HEK293T (cell line): ENCODE measurements at regions not wholly inside any gene's neighbourhood (a gene's known extent, or its start where the extent isn't known, plus 50 kb on each side); places are given as distances from the start of the nearest gene placed in this dataset.

Experiments
- CTCF ChIA-PET: fragments of 350-600 bp; formaldehyde crosslinking; extraction: SDS; loops from one replicate; lab custom pipeline; 2021; ENCODE audit warnings: antibody characterized with exemption, inconsistent platforms; lab: Yijun Ruan, JAX
- POLR2A ChIA-PET: fragments of 350-600 bp; formaldehyde crosslinking; extraction: SDS; loops from one replicate; lab custom pipeline; 2020; ENCODE audit warnings: antibody characterized with exemption, inconsistent platforms; lab: Yijun Ruan, JAX
- DNase-seq: peaks from one replicate; pipeline ENCODE4 v3.0.0; 2012; ENCODE audit warnings: mixed read lengths; ENCODE audit errors: extremely low spot score
- ARNT ChIP-seq: fragments of 450-650 bp; IDR thresholded peaks from 2 replicates; pipeline ENCODE4 v1.6.1; 2017; ENCODE audit warnings: mild to moderate bottlenecking
- BHLHE40 ChIP-seq: fragments of 450-650 bp; IDR thresholded peaks from 2 replicates; pipeline ENCODE4 v1.6.1; 2016; ENCODE audit warnings: mild to moderate bottlenecking, moderate library complexity, borderline replicate concordance
- CTBP1 ChIP-seq: fragments of 450-650 bp; IDR thresholded peaks from 2 replicates; pipeline ENCODE4 v1.6.1; 2016; ENCODE audit warnings: borderline replicate concordance
- ELF4 ChIP-seq: fragments of 450-650 bp; IDR thresholded peaks from 2 replicates; pipeline ENCODE4 v1.6.1; 2017; ENCODE audit warnings: antibody characterized with exemption
- FOXA1 ChIP-seq: fragments of 450-650 bp; IDR thresholded peaks from 2 replicates; pipeline ENCODE4 v1.6.1; 2016; ENCODE audit warnings: mild to moderate bottlenecking
- FOXK2 ChIP-seq: fragments of 450-650 bp; IDR thresholded peaks from 2 replicates; pipeline ENCODE4 v1.6.1; 2016; ENCODE audit warnings: mild to moderate bottlenecking
- FOXM1 ChIP-seq: fragments of 450-650 bp; IDR thresholded peaks from 2 replicates; pipeline ENCODE4 v1.6.1; 2017; ENCODE audit warnings: mild to moderate bottlenecking, borderline replicate concordance
- HDGF ChIP-seq: fragments of 450-650 bp; IDR thresholded peaks from 2 replicates; pipeline ENCODE4 v1.6.1; 2017; ENCODE audit warnings: antibody characterized with exemption, borderline replicate concordance
- L3MBTL2 ChIP-seq: fragments of 450-650 bp; conservative IDR thresholded peaks from 2 replicates; pipeline ENCODE4 v1.6.1; 2016; ENCODE audit warnings: mild to moderate bottlenecking
- LEF1 ChIP-seq: fragments of 450-650 bp; IDR thresholded peaks from 2 replicates; pipeline ENCODE4 v1.6.1; 2017; ENCODE audit warnings: mild to moderate bottlenecking, borderline replicate concordance
- NFRKB ChIP-seq: fragments of 450-650 bp; IDR thresholded peaks from 2 replicates; pipeline ENCODE4 v1.6.1; 2016; ENCODE audit warnings: mild to moderate bottlenecking, moderate library complexity
- PKNOX1 ChIP-seq: fragments of 450-650 bp; IDR thresholded peaks from 2 replicates; pipeline ENCODE4 v1.6.1; 2016
- SP1 ChIP-seq: fragments of 450-650 bp; IDR thresholded peaks from 2 replicates; pipeline ENCODE4 v1.6.1; 2017
- SUZ12 ChIP-seq: fragments of 450-650 bp; IDR thresholded peaks from 2 replicates; pipeline ENCODE4 v1.6.1; 2016; ENCODE audit warnings: mild to moderate bottlenecking
- TARDBP ChIP-seq: fragments of 450-650 bp; IDR thresholded peaks from 2 replicates; pipeline ENCODE4 v1.6.1; 2016
- ZNF384 ChIP-seq: fragments of 450-650 bp; IDR thresholded peaks from 2 replicates; pipeline ENCODE4 v1.6.1; 2016

GRCh38 chr4:183763990-183764754, 105.1 kb downstream of the TRAPPC11 start:
- CTCF ChIA-PET = no interaction called here
- TF ChIP-seq TARDBP = no peak
- TF ChIP-seq BHLHE40 = no peak
- no peak for TF ChIP-seq HDGF
- TF ChIP-seq NFRKB = no peak
- no peak for TF ChIP-seq ARNT
- no peak for TF ChIP-seq SP1
- no peak for TF ChIP-seq ZNF384
- no peak for TF ChIP-seq PKNOX1
- no peak for TF ChIP-seq ELF4
- TF ChIP-seq CTBP1 = no peak
- no peak for TF ChIP-seq FOXA1
- TF ChIP-seq FOXM1 = no peak
- no peak for TF ChIP-seq FOXK2
- no peak for DNase-seq
- POLR2A ChIA-PET = no interaction called here

GRCh38 chr4:183765251-183765911, 106.3 kb downstream of the TRAPPC11 start:
- POLR2A ChIA-PET = no interaction called here
- no peak for TF ChIP-seq BHLHE40
- no peak for TF ChIP-seq ARNT
- no peak for TF ChIP-seq ZNF384
- CTCF ChIA-PET = interaction anchor here (0.6 kb wide), 1 partner anchor 64 kb away, joined by 3 read pairs; no protein-coding TSS in a partner anchor
- no peak for DNase-seq

- DNase-seq = no peak
- TF ChIP-seq PKNOX1 (no peak), SP1 (no peak), ELF4 (no peak), SUZ12 (no peak), FOXK2 (no peak), HDGF (no peak), FOXM1 (no peak), CTBP1 (no peak), L3MBTL2 (no peak), ARNT (no peak), LEF1 (no peak), TARDBP (no peak), NFRKB (no peak), ZNF384 (no peak), FOXA1 (no peak), BHLHE40 (no peak)
- ChIA-PET CTCF (no interaction called here), POLR2A (no interaction called here)
Observed at GRCh38 chr4:183766140-183766539, 107.0 kb downstream of the TRAPPC11 start.

GRCh38 chr4:183770906-183771305, 111.8 kb downstream of the TRAPPC11 start:
- DNase-seq = no peak
- CTCF ChIA-PET = interaction anchor here (1.0 kb wide), 1 partner anchor 9 kb away, joined by 7 read pairs; no protein-coding TSS in a partner anchor
- TF ChIP-seq NFRKB (no peak), BHLHE40 (no peak)
- POLR2A ChIA-PET = no interaction called here

- ChIA-PET CTCF (no interaction called here), POLR2A (no interaction called here)
- DNase-seq = no peak
- TF ChIP-seq HDGF (no peak), CTBP1 (no peak), SUZ12 (no peak), LEF1 (no peak), FOXM1 (no peak), SP1 (no peak), ARNT (no peak), BHLHE40 (no peak), L3MBTL2 (no peak), ZNF384 (no peak)
Observed at GRCh38 chr4:183772361-183772760, 113.3 kb downstream of the TRAPPC11 start.

- TF ChIP-seq FOXK2 (no peak), FOXM1 (no peak), ELF4 (no peak), SUZ12 (no peak), SP1 (no peak), L3MBTL2 (no peak), FOXA1 (no peak), CTBP1 (no peak), BHLHE40 (no peak), NFRKB (no peak)
- no peak for DNase-seq
- ChIA-PET CTCF (no interaction called here), POLR2A (no interaction called here)
Observed at GRCh38 chr4:183773790-183774189, 114.7 kb downstream of the TRAPPC11 start.

GRCh38 chr4:183783306-183783705, 121.8 kb upstream of the STOX2 start:
- DNase-seq = no peak
- ChIA-PET POLR2A (no interaction called here), CTCF (no interaction called here)
- no peak for TF ChIP-seq TARDBP
- no peak for TF ChIP-seq LEF1
- TF ChIP-seq L3MBTL2 = no peak
- no peak for TF ChIP-seq ELF4
- no peak for TF ChIP-seq ZNF384
- TF ChIP-seq CTBP1 = no peak
